Adrenal gland (tissue), 9 donors: ENCODE measurements at regions not wholly inside any gene's neighbourhood (a gene's known extent, or its start where the extent isn't known, plus 50 kb on each side); places are given as distances from the start of the nearest gene placed in this dataset.

Experiments used
- DNase-seq, 7 donors: peaks; one replicate each; pipeline ENCODE4 v3.0.0-alpha.2; 2019 to 2020
- H3K27ac ChIP-seq, 5 donors: fragments of 200-600 bp; sonication (generic) in 4 of 5; 1 replicate in 3 of 5; 2 replicates in 2 of 5; pipeline versions ENCODE4 v1.5.1 to v1.8.0; 2016 to 2020; ENCODE audit warnings: mild to moderate bottlenecking in 1 of 5
- H3K27me3 ChIP-seq: fragments of 200-600 bp; 2 replicates; pipeline ENCODE4 v1.8.0; 2021
- H3K36me3 ChIP-seq, 2 donors: fragments of 200-600 bp; replicated peaks in 1 of 2; 1 replicate in 1 of 2; 2 replicates in 1 of 2; pipeline versions ENCODE4 v1.5.1 to v1.8.0; 2018 to 2022
- H3K4me1 ChIP-seq, 2 donors: fragments of 200-600 bp; replicated peaks in 1 of 2; 1 replicate in 1 of 2; 2 replicates in 1 of 2; pipeline versions ENCODE4 v1.5.1 to v1.8.0; 2018 to 2021
- H3K4me3 ChIP-seq, 4 donors: fragments of 200-600 bp; sonication (generic) in 3 of 4; one replicate each; pipeline ENCODE4 v1.5.1; 2016 to 2018
- H3K9me3 ChIP-seq, 3 donors: fragments of 200-600 bp; sonication (generic) in 1 of 3; replicated peaks in 1 of 3; 1 replicate in 2 of 3; 2 replicates in 1 of 3; pipeline versions ENCODE4 v1.5.1 to v1.8.0; 2016 to 2021
- POLR2A ChIP-seq, 2 donors: fragments of 450-650 bp; IDR thresholded peaks; one replicate each; pipeline ENCODE4 v1.6.1; 2017; ENCODE audit warnings: antibody characterized with exemption in 2 of 2, mild to moderate bottlenecking in 2 of 2, moderate library complexity in 1 of 2
- WGBS, 4 donors: extraction: QIAGEN DNeasy Blood & Tissue Kit in 2 of 4; methylation state at CpG; one replicate each; pipeline versions ENCODE4 v1.1.5 to v1.1.7; 2013 to 2017; 5-methylcytosine and 5-hydroxymethylcytosine counted together
- intact Hi-C, 2 donors: fragments of 100-400 bp; cut with DNase I; formaldehyde crosslinking; loops; one replicate each; pipeline versions ENCODE4 v1.14.1 to v1.15.0; 2022 to 2023
- TF ChIP-seq, protein P1 (sequence below), 6 experiments: fragments of 450-650 bp in 4 of 6; fragments of 200-600 bp in 2 of 6; sonication (generic) in 1 of 6; IDR thresholded peaks; 1 replicate in 5 of 6; 2 replicates in 1 of 6; pipeline versions ENCODE4 v1.5.1 to v1.8.0; 2016 to 2021; ENCODE audit warnings: antibody characterized with exemption in 6 of 6, mild to moderate bottlenecking in 2 of 6, moderate library complexity in 1 of 6
- donor health status: healthy with polysubstance abuse.
- donor health status: Bipolar disorder and iron deficiency.
- donor health status: DM: yes; HTN: yes; CAD: no.
- donor health status: DM: no; HTN: no; CAD: no.
- donor health status: DM: no; HTN: no; CAD: no.

DNA sequence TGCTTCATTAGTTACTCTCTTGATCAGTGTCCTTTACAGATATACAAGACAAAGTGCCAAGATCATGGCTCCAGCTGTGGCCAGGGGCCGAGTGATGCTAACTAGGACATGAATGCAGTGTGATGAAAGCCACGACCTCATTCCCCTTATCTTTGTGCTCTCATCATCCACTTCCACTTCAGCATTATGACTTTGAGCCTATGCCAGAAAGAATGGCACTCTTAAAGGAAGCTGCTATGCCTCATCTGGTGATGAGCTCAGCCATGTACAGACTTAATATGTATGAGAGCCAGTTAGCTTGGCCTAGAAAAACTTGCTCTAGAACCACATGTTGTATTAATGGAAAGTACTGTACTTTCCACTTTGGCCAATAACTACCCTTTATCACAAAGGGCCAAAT is 179.1 kb downstream of the TOX3 start:
- Histone ChIP-seq H3K27me3 (no peaks in the 10 kb centered on the region), H3K4me1 (no peaks in the 10 kb centered on the region), H3K9me3 (no peaks in the 10 kb centered on the region), H3K4me3 (no peak overlapping the region), H3K27ac (no peak overlapping the region), H3K36me3 (no peaks in the 10 kb centered on the region)
- no peak for TF ChIP-seq POLR2A (IDR thresholded peaks at IDR 0.05)
- TF ChIP-seq, protein P1, sequence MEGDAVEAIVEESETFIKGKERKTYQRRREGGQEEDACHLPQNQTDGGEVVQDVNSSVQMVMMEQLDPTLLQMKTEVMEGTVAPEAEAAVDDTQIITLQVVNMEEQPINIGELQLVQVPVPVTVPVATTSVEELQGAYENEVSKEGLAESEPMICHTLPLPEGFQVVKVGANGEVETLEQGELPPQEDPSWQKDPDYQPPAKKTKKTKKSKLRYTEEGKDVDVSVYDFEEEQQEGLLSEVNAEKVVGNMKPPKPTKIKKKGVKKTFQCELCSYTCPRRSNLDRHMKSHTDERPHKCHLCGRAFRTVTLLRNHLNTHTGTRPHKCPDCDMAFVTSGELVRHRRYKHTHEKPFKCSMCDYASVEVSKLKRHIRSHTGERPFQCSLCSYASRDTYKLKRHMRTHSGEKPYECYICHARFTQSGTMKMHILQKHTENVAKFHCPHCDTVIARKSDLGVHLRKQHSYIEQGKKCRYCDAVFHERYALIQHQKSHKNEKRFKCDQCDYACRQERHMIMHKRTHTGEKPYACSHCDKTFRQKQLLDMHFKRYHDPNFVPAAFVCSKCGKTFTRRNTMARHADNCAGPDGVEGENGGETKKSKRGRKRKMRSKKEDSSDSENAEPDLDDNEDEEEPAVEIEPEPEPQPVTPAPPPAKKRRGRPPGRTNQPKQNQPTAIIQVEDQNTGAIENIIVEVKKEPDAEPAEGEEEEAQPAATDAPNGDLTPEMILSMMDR (IDR thresholded peaks at IDR 0.05) = no peak
- intact Hi-C loops = no loop called here
- WGBS, 4 donors = 31 to 43% (median 37%) methylated on average over 2 of the region's 2 CpGs
- DNase-seq = no peak

DNA sequence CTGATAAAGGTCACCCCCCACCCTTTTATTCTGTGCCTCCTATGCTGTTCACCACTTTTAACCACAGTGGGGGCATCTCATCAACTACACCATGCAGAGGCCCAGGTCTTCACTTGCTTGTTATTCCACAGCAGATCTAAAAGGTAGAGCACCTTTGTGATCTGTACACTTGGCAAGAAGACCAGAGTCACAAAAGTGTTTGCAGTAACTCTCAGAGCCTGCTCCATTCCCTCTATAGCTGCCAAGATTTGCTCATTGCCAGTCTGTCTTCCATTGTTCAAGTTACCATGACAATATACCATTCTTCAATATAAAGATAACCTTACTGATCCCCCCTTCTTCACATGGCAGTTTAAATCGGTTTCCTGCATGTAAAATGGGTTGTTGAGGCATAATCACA is 180.0 kb downstream of the TOX3 start:
- H3K27me3 ChIP-seq = no peaks in the 10 kb centered on the region
- no peaks in the 10 kb centered on the region for H3K4me1 ChIP-seq
- H3K36me3 ChIP-seq = no peaks in the 10 kb centered on the region
- DNase-seq = no peak
- no peaks in the 10 kb centered on the region for H3K9me3 ChIP-seq
- no peak for TF ChIP-seq POLR2A (IDR thresholded peaks at IDR 0.05)
- TF ChIP-seq, protein P1 (IDR thresholded peaks at IDR 0.05) = no peak
- H3K27ac ChIP-seq = no peak overlapping the region
- 35 to 42% (median 38%) methylated on average over 1 of the region's 1 CpG for WGBS, 4 donors
- intact Hi-C loops = no loop called here
- H3K4me3 ChIP-seq = no peak overlapping the region

DNA sequence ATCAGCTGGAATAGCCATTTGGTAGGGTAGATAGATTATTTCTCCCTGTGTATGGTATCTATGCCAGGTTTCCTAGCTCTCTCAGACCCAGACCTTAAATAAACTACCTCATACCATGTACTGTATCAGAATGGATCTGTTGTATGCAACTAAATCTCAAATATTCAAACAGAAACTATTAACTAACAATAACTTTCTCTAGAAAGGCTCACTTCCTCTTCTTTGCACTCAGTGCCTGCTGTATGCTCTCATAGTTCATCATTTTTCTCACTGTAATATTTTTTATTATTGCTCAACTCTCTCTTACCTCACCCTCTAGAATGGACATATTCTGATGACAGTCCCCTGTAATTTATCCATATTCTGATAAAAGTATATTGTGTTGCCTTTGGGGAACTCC is 182.4 kb downstream of the TOX3 start:
- intact Hi-C loops = no loop called here
- DNase-seq = no peak
- Histone ChIP-seq H3K9me3 (no peaks in the 10 kb centered on the region), H3K4me1 (no peaks in the 10 kb centered on the region), H3K36me3 (no peaks in the 10 kb centered on the region), H3K27me3 (no peaks in the 10 kb centered on the region), H3K27ac (no peak overlapping the region), H3K4me3 (no peak overlapping the region)
- TF ChIP-seq POLR2A (IDR thresholded peaks at IDR 0.05) = no peak
- TF ChIP-seq, protein P1 (IDR thresholded peaks at IDR 0.05) = no peak

DNA sequence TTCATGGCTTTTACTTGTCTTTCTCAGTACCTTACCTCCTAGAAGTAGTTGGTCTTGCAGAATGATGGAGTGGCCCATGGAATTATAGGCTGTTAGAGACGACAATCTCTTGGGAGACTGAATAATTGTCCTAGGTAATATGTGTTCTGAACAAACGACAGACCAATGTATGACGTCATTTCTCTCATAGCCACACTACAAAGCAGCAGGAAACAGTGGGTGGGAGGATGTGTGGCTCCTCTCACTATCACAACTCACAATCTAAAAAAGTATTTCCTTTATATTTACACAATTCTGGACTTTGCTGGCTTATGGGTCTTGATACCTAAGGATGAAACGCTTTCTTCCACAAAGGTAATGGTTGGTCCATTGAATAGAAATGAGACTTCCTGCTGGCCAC is 183.9 kb downstream of the TOX3 start:
- no peak for DNase-seq
- Histone ChIP-seq H3K27me3 (no peaks in the 10 kb centered on the region), H3K4me1 (no peaks in the 10 kb centered on the region), H3K27ac (no peak overlapping the region), H3K36me3 (no peaks in the 10 kb centered on the region), H3K9me3 (no peaks in the 10 kb centered on the region), H3K4me3 (no peak overlapping the region)
- 50 to 64% (median 56%) methylated on average over 4 of the region's 4 CpGs for WGBS, 4 donors
- TF ChIP-seq, protein P1 (IDR thresholded peaks at IDR 0.05) = no peak
- no peak for TF ChIP-seq POLR2A (IDR thresholded peaks at IDR 0.05)
- intact Hi-C loops = no loop called here
